Activated CD4-positive, alpha-beta T cell treated with anti-CD3 and anti-CD28 coated beads, Interleukin-2, amount 50 U/mL, for 48 hours (primary cell): ENCODE measurements at regions not wholly inside any gene's neighbourhood (a gene's known extent, or its start where the extent isn't known, plus 50 kb on each side); places are given as distances from the start of the nearest gene placed in this dataset.

ENCODE experiments used
- DNase-seq, 2 experiments: peaks; one replicate each; pipeline ENCODE4 v3.0.0-alpha.2; 2020

DNA sequence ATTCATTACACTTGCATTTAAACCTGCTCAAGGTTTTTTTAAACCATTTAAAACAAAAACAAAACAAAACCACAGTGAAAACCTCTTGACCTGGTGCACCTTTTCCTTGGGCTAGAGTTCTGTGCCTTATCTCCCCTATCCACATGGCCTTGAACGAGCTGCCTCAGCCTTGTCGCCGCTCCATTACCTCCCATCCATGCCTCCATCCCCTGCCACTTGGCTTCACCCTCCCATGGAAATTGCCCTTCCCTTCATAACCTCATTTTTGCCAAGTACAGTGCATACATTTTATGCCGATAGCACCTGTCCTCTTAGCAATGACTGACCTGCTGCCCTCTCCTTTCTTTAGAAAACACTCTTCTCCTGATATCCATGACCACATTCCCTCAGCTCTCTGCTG, 188.6 kb upstream of the ASIC2 start:
- no peak for DNase-seq

DNA sequence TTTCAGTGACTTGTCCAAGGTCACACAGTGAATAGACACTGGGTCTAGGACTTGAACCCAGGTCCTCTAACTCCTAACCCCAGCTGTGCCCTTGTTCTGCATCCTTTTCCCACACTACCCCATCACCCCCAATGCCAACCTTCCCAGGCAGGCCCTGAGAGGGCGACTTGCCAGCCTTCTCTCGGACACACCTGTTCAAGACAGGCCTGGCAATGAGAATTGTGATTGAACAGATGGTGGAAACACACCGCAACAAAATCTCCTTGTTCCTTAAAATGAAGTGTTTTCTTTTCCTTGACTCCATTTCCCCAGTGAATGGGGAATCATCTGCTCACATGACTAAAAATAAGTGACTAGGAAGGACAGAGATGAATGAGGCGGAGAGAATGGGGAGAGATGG, 189.5 kb upstream of the ASIC2 start:
- no peak for DNase-seq

GRCh38 chr17:33484559-33484958, 191.5 kb upstream of the ASIC2 start:
- DNase-seq: no peak

GRCh38 chr17:33486135-33486885, 193.2 kb upstream of the ASIC2 start:
- DNase-seq: no peak

- no peak for DNase-seq
Observed at GRCh38 chr17:33487187-33487879, 194.2 kb upstream of the ASIC2 start.

DNA sequence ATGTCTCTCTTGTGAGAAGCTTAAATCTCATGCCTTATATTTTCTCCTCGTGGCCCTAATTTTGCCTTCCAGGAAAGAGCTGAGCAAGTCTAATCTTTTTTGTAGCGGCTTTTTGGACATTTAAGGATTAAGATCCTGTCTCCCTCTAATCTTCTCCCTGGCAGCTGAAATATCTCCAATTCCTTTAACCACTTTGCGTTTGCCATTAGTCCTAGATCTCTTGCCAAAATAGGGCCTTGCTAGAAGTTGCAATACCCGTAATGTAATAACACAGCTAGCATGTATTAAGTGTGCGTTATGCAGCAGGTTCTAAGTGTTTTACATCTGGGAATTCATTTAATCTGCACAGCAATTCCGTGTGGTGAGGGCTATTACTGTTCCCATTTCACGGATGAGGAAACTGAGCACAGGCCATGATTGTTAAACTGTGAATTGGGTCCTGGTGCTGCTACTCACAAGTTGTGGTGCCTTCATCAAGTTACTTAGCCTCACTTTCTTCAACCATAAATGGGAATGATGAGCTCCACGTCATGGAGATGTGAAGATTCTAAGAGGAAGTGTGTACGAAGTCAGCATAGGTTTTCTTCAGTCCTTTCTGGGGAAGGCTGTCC, 198.9 kb upstream of the ASIC2 start:
- DNase-seq: no peak

GRCh38 chr17:33492731-33493265, 199.7 kb upstream of the ASIC2 start:
- DNase-seq: no peak

DNA sequence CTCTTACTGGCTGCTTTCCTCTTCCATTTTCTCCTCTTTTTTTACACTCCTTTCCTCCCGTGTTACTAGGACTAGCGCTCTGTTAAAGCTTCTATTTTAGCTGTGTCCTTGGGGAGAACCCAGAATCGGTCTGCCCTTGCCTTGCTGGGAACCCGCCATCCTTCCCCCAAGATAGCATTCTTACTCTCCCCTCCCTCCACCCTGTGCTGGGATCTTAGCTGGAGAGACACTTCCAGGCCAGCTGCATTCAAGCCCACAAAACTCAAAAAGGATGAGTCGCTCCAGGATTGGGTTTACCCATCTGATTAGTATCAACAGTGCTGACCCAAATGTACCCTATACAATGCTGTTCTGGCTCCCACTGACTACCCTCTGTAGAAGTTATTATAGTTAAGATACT, 200.5 kb upstream of the ASIC2 start:
- no peak for DNase-seq

- no peak for DNase-seq
Observed at GRCh38 chr17:33494151-33494550, 201.1 kb upstream of the ASIC2 start.

GRCh38 chr17:33497623-33498022, 204.5 kb upstream of the ASIC2 start:
- DNase-seq: no peak

DNA sequence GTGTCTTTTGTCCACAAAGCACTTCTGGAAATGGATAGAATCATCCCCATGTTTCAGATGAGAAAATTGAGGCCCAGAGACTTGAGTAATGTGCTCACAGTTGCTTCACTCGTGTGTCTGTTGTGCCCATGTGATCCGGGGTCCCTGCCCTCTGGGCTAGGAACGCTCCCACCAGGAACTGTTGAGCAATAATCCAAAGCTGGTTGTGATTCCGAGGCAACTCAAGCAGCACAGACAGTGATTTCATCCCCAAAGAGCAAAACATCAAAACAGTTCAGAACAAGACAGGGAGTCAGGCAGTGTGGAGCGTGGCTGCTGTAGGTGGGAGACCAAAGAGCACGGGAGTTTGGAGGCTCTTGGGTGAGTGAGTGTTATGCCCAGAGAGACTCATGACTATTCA, 205.0 kb upstream of the ASIC2 start:
- DNase-seq: no peak

DNA sequence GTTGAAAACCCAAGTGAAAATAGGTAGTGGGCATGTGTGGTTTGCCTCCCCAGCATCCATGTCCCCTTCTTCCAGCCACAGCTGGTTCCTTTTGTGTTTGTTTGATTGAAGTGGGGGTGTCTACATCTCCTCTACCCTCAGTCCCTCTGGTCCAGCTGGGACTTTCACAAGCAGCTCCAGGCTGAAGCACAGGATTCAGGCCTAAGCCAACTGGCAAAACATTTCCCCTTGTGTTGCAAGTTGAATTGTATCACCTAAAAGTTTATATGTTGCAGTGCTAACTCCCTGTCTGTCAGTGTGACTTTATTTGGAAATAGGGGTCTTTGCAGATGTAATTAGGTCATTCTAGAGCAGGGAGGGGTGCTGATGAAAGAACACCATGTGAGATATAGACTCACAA, 205.9 kb upstream of the ASIC2 start:
- DNase-seq: no peak

DNA sequence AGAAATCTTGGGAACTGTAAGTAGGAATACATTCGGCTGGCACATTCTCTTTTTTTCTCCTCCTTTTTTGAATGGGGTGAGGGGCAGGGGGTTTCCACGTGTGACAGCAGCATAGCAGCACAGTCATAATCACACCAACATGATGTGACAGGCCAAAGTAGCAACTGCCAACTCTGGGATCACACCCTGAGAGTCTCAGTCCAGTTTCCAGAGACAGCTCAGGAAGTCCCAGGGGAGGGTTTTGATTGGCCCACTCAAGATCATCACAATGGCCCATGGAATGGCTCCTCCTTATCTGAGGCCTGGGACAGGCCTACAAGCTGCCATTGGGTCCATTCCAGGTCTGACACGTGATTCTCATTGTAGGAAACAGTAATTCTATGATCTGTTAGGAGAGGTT, 207.1 kb upstream of the ASIC2 start:
- no peak for DNase-seq

DNA sequence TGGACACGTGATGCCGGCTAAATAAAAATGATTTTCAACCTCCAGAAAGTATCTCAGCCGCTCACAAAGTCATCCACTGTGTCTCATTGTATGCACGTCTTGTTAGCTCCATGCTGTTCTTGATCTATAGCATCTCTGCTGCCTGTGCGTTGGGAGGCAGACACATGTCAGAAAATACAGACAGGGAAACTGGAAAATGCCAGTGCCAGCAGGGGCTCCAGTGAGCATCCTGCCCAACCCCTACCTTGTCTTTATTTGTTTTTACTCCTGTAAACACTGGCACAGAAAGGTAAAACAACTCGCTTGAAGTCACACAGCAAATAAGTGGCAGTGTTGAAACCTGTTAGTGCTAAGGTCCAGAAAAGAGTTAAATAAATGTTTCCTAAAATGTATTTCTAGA, 208.1 kb upstream of the ASIC2 start:
- no peak for DNase-seq

- DNase-seq: no peak
Observed at GRCh38 chr17:33504571-33504970, 211.5 kb upstream of the ASIC2 start.

DNA sequence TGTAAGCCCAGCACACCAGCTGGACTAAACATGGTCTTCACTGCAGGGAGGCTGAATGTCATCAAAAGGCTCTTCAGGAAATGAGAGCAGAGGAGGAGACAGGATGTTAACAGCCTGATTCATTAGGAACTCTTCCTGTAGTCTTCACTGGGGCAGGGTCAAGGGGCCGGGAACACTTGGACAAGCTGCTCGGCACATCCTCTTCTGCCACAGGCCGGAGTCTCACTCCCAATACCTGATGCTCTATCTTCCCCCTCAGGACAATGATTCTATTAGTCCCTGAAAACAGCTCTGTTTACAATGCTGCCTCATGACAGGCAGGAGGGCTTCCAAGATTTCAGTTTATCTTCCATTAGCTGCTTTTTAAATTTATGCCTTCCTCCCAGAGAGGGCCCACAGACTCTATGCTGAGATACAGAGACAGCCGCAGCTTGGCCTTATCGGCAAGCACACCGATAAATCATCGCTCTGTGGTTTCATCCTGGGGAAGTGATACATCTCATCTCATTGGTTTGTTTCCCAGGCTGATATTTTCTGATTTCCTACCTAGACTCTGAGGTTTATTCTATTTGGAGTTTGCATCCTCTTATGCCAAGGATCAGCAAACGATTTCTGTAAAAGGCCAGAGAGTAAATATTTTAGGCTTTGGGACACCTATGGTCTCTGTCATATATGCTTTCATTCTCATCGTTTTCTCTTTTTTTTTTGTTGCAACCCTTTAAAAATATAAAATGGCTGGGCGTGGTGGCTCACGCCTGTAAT, 214.0 kb upstream of the ASIC2 start:
- DNase-seq: no peak

- no peak for DNase-seq
Observed at GRCh38 chr17:33508215-33508614, 215.1 kb upstream of the ASIC2 start.

- DNase-seq: no peak
Observed at GRCh38 chr17:33509331-33509730, 216.2 kb upstream of the ASIC2 start.

DNA sequence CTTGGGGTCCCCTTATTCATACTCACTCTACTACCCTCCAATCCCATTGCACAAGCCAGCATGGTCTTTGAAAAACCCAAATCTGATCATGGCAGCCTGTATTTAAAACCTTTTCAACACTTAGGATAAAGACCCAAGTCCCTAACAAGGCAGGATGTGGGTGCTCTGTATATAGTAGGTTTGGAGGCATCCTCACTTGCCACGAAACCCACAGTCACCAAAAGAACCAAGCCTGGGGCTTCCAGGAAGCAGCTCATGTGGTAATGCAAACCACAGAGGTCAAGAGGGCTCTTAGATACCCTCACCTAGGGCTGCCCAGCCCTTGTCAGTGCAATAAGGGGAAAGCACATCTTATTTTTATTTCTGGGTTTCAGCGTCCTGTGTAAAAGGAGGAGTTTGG, 218.6 kb upstream of the ASIC2 start:
- DNase-seq: no peak

DNA sequence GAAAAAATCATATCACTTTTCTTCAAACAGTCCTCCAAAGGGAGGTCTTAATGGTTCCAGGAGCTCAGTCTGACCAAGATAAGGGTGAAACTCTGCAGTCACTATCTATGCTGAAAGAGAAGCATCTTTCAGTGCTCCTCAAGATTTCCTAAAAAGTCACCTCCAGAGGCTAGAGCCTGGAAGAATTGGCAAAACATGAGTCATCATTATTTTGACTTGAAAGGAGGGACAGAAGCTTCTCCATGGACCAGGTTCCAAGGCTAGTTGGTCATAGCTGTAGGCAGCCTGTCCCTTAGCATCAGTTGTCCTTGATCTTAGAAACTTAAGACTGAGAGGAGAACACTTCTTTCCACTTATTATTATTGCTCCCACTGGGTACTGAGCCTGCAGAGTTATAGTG, 219.0 kb upstream of the ASIC2 start:
- no peak for DNase-seq

DNA sequence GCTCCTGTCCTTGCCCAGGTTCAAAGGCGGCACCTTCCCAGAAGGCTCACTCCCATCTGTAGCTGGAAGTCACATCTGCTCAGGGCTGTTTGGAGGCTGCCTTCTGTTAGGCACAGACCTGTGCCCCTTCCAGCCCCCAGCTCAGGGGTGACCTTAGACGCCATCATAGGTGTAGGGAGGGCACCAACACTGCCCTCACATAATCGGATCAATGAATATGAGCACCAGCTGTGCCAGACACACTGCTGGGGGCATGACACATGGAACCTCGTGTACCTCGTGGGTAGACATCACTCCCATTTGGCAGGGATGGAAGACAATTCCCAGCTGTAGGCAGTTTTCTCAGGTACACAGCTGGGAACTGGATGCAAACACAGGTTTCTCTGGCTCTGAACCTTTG, 220.7 kb upstream of the ASIC2 start:
- no peak for DNase-seq

GRCh38 chr17:33514369-33514768, 221.3 kb upstream of the ASIC2 start:
- no peak for DNase-seq

DNA sequence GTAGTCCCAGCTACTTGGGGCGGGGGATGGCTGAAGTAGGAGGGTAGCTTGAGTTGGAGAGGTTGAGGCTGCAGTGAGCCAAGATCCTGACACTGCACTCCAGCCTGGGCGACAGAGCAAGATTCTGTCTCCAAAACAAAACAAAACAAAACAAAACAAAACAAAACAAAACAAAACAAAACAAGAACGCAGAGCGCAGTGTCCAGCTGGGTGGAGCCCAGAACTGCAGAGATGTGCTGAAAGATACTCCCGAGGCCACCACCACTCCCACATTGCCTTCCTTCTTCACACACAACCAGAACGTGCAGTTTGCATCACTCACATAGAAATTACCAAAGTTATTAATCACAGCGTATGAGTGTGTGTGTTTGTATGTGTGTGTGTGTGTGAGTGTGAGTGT, 222.9 kb upstream of the ASIC2 start:
- DNase-seq: no peak
